ENCODE measurements at regions not wholly inside any gene's neighbourhood (a gene's known extent, or its start where the extent isn't known, plus 50 kb on each side); places are given as distances from the start of the nearest gene placed in this dataset.

- intact Hi-C loops (cut with micrococcal nuclease): no loop called here
Measured at GRCh38 chr1:243944429-243945160, 94.6 kb upstream of the AKT3 start.

- intact Hi-C loops (cut with micrococcal nuclease): no loop called here
Measured at GRCh38 chr1:243943671-243944428, 93.8 kb upstream of the AKT3 start.

GRCh38 chr1:243942196-243943150 lies 92.4 kb upstream of the AKT3 start:
- intact Hi-C loops (cut with micrococcal nuclease): no loop called here

GRCh38 chr1:243940451-243940850 lies 90.4 kb upstream of the AKT3 start:
- intact Hi-C loops (cut with micrococcal nuclease): no loop called here

GRCh38 chr1:243939167-243939848 lies 89.3 kb upstream of the AKT3 start:
- intact Hi-C loops (cut with micrococcal nuclease): no loop called here

GRCh38 chr1:243938208-243938607 lies 88.2 kb upstream of the AKT3 start:
- intact Hi-C loops (cut with micrococcal nuclease): no loop called here

- intact Hi-C loops (cut with micrococcal nuclease): no loop called here
Measured at GRCh38 chr1:243933495-243933894, 83.5 kb upstream of the AKT3 start.

- intact Hi-C loops (cut with micrococcal nuclease): no loop called here
Measured at GRCh38 chr1:243931957-243932356, 81.9 kb upstream of the AKT3 start.

GRCh38 chr1:243930822-243931671 lies 81.0 kb upstream of the AKT3 start:
- intact Hi-C loops (cut with micrococcal nuclease): no loop called here

GRCh38 chr1:243927381-243927780 lies 77.3 kb upstream of the AKT3 start:
- intact Hi-C loops (cut with micrococcal nuclease): no loop called here

- intact Hi-C loops (cut with micrococcal nuclease): no loop called here
Measured at GRCh38 chr1:243926803-243927245, 76.8 kb upstream of the AKT3 start.

GRCh38 chr1:243926299-243926698 lies 76.3 kb upstream of the AKT3 start:
- intact Hi-C loops (cut with micrococcal nuclease): no loop called here

GRCh38 chr1:243924588-243925349 lies 74.7 kb upstream of the AKT3 start:
- intact Hi-C loops (cut with micrococcal nuclease): no loop called here

GRCh38 chr1:243924188-243924587 lies 74.1 kb upstream of the AKT3 start:
- intact Hi-C loops (cut with micrococcal nuclease): no loop called here

GRCh38 chr1:243923292-243924171 lies 73.5 kb upstream of the AKT3 start:
- intact Hi-C loops (cut with micrococcal nuclease): no loop called here

- intact Hi-C loops (cut with micrococcal nuclease): no loop called here
Measured at GRCh38 chr1:243921111-243921510, 71.1 kb upstream of the AKT3 start.

GRCh38 chr1:243917863-243918565 lies 68.0 kb upstream of the AKT3 start:
- intact Hi-C loops (cut with micrococcal nuclease): no loop called here

All from T-helper 1 cell treated with Interleukin-12 subunit alpha and Interleukin-12 subunit beta and Interleukin-4 antibody, amounts not matched to agents 30 ng/mL and 1 ng/mL, for 36 hours (primary cell).